Fibroblast of skin of back (primary cell): ENCODE measurements at regions not wholly inside any gene's neighbourhood (a gene's known extent, or its start where the extent isn't known, plus 50 kb on each side); places are given as distances from the start of the nearest gene placed in this dataset.
A peak's percentile ranks its signal among the peaks of the same experiment; 100 is the strongest.
"Not testable (repeated sequence)": the region's sequence is repeated elsewhere in the genome, so short reads cannot be mapped to it uniquely, and the experiment has no call there.

Experiments
- DNase-seq: peaks from one replicate; pipeline ENCODE4 v3.0.0-alpha.2; 2013

DNA sequence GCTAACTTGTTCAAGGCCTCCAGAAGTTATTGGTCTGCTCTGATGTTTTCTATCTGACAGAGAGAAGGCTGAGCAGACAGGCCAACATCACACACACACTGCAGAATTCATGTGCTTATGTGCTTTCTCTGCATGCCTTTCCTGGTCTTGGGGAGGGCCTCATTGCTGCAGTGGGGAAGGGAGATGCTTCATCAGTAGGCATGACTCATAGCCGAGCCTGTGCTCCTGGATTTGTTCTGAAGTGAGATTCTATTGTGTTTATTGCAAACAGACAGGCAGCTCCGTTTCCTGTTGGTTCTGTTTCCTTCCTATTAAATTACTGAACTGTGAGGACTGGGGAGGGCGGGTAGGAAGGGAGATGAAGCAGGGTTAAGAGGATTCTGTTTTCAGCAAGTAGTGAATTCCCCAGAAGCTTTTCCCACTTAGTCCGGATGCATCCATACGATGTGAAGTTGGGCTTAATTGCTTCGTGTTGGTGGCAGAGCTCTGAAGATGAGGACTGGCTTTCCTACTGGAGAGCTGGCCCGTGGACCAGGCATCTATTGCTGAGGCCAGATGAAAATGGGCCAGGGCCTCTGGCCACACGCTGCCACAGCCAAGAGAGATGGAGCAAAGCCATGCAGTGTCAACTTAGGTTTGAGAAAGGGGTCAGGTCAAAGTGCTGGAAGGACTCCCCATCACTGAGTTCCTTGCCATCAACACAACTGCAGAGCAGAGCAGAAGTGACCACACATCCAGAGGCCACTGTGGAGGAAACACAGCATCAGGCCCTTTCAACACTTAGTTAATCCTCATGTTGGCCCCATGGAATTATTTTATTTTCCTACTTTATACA is 179.3 kb downstream of the UTP18 start:
- no peak for DNase-seq

DNA sequence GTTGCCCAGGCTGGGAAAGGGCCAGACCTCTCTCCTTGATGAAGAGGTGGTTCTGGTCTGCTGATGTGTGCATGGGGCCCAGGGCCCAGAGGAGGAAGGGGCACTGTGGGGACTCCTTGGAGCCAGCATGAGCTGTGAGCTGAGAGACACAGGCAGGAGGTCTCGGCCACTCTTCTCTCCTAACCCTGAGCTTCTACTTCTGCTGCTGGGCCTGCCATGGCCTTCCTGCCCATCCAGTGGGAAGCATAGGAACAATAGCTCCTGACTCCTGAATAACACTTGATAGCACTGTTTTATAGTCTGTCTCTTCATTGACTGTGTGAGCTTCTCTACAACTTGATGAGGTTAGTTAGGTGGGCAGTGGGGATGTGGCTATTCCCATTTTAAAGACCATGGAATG is 181.1 kb downstream of the UTP18 start:
- DNase-seq, result no peak

DNA sequence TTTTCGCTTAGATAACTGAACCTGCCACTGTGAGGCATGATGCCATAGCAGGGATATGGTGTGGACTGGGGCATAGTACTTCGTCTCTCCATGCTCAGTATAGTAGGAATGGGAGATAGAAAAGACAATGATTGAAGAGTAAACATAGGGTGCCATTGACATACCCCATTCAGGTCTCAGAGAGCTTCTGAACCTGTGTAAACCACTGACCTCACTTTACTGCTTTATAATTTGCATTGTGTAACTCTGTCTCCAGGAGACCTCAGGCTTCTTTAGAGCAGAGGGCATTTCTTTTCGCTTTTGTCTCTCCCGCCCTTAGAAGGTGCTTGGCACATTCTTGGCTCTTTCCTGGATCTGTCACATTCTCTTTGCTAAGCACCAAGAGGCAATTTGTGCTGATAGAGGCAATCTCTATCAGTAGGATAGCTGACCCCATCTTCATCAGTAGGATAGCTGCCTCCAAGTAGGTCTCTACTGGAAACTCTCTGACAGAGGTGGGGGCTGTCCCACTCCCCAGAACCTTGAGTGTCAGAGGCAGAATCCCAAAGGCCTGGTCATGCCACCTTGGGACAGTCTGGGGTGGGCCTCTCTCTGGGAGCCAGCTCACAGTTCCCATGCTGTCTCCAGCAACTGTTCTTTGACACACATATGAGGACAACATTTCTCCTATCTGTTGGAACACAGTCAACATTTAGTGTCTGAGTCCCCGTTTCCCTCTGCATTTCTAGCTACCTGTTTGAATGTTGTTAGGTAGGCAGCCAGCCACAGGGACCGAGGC is 181.9 kb downstream of the UTP18 start:
- no peak for DNase-seq

DNA sequence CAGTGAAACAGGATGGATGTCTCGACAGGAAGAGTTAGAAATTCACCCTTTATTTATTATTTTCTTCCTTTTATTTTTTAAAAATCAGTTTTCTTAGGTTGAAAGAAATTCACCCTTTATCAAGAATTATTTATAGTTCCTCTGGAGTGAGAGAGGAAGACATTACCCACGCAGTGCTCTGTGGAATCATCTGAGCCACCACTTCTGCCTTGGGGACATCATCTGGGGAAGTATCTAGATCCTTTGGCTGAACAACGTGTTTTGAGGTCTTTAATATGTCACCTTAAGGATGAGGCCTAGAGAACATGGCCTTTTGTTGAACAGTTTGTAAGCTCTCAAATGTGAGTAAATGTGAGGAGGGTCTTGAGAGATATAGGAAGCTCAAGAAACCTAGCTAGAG is 183.3 kb downstream of the UTP18 start:
- DNase-seq, result no peak

DNA sequence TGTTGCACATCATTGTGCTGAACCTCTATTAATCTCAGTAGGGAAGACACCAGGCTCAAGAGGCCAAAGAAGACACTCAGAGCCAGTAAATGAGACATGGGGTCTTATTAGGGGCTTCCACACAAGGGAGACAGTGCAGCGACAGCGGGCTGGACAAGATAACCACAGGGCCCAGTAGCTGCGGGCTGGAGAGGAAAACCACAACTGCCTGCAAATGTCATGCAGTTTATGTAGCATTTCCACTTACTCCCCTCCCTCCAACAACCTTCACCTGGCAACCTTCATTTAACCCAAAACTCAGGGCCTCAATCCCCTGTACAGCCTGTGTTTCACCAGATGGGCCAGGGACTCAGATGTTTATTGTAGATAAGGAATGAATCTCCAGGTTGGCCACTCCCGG is 185.6 kb downstream of the UTP18 start:
- DNase-seq, result no peak

DNA sequence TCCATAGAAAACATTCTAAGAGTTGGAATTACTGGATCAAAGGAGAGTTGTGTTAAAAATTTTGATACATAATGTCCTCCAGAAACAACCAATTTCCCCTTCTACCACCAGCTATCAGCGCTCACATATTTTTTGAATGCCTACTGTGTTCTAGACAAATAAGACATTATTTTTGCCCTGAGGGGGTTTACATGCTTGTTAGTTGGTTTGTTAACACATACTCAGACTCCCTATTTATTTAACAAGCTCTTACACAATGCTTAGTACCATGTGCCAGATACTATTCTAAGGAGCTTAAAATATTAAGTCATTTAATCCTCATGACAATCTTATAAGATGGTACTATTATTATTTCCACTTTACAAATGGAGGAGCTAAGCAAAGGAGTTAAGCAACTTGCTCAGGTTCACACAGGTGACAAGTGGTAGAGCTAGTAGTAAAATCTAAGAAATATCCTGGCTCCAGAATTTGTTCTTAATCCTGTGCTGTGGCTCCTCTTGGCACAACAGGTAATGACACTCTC is 194.2 kb downstream of the UTP18 start:
- DNase-seq, result no peak

DNA sequence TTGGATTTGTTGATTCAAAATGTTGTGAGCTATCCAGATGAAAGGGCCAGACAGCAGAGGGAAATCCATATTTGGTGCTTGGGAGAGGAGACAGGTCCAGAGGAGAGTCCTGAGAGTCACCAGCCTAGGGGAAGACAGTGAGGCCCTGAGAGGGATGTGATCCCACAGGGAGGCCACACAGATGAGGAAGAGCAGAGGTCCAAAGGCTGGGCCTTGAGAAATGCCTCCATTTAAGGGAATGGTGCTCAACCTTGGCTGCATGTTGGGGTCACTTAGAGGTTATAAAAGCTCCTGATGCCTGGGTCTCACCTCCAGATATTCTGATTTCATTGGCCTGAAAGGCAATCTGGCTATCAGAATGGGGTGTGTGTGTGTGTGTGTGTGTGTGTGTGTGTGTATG is 194.9 kb downstream of the UTP18 start:
- no peak for DNase-seq

DNA sequence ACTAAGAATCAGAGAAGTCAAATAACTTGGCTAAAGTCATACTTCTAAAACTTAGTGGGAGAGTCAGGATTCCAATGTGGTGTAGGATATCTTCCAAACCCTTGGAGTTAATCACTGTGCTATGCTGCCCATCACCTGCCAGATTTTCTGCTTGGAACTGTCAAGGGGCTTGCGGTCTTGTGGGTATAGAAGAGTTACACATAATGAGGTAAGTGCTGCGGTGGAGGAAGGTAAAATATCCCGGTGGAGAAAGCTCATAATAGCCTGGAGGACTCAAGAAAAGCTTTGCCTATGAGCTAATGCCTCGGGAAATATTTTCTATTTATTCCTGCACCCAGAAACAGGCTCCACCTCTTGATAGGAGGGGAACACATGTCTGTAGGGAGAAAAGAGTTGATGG is 195.6 kb downstream of the UTP18 start:
- no peak for DNase-seq

DNA sequence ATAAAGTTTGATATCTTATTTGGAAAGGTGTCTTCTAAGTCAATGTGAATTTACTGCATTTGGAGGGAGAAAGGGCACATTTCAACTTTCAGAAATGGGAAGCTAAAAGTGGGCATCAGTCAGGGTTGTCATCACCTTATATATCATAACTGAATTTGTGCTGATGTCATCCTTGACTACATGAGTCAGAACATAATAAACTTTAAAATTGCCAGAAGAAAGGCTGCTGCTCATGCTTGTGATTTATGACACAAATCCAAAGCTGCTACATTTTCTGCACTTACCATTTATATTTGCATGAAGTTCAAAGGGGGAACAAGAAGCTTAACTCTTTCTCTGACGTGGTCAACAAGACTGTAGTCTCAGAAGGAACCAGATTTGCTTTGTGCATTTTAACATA is 196.6 kb downstream of the UTP18 start:
- no peak for DNase-seq

DNA sequence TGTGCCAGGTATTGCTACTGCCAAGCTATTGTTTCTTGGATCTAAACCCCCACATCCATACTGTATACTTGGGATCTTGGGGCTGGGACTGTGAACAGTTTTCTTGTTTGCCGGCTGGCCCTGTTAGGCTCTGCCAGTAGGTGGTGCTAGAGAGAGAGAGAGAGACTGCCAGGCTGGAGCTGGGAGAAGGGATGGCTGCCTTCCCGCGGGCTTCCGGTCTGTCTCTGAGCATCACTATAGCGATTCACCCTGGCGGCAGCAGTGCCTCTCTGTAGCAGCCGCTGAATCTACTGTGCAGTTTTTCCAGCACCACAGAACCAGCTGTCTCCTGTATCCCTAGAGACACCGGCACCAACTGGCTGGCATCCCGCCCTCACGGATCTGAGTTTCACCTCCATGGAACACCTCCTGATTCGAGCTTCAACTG is 201.2 kb downstream of the UTP18 start:
- DNase-seq, result peak; percentile 58

DNA sequence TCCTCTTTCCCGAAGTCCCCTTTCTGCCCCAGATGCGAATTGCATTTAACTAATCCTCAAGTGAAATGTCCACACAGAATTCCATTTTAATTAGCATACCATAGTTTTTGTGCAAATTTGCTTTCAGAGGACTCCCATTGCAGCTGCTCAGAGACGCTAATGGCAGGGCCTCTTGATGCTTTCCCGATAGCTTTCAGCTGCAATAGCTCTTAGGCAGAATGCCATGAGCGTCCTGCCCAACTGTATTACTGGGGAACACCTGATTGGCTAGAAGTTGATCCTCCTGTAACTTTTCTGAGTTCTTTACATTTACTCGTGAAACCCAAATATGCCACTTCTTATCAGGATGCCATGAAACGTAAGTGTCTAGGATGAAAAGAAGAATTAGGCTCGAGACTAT is 203.0 kb downstream of the UTP18 start:
- DNase-seq, result no peak

DNA sequence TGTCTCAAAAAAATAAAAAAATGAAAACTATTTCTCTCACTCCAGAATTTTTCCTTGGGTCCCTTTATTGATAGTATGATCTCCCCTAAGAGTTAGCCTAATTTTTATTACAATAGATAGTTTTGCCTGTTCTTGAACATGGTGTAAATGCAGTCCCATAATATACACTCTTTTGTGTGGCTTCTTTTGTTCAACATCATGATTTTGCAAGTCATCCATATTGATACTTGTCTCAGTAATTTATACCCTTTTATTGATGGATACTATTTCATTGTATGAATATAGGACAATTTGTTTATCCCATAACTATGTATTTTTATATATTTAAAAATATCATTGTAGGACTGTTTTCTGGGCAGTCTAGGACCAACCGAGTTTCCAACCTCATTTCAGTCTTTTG is 207.0 kb downstream of the UTP18 start:
- DNase-seq, result no peak

DNA sequence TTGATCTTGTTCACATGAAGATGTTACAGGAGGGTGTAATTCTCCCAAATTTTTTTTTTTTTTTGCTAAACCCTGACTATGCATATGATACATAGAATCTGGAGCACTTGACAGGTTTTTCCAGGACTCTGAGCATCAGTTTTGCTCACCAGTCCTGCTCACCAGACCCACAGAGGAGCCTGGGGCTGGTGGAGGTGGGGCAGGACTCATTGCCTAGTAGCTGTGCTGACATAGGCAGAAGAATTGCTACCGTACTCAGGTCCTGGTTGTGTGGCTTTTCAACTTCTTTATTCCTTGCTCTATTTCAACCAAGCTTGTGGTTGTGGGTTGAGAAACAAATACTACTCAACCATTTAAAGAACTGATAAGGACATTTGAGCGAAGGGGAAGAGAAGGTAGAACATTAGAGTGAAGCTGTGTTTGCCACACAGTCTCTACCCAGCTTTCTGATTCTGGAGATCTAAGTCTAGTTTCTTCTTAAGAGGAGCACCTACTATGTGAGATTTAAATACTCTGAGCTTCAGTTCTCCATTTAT is 212.4 kb downstream of the UTP18 start:
- no peak for DNase-seq

DNA sequence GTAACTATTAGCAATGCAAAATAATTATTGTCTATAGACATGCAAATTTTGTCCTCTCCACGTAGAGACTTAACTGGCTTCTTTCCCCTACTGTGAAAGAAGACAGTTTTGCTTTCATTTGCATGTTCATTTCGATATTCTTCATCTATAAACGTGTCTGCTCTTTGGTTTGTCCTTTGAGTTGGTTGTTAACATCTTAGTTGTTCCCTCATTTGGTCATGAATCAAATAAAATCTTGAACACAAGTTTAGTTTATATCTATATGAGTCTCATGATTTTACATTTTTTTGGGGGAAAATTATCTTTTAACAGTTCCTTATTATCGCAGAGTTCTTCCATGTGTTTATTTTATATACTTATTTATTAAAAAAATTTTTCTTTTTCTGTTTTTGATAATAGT is 214.4 kb downstream of the UTP18 start:
- DNase-seq, result no peak

DNA sequence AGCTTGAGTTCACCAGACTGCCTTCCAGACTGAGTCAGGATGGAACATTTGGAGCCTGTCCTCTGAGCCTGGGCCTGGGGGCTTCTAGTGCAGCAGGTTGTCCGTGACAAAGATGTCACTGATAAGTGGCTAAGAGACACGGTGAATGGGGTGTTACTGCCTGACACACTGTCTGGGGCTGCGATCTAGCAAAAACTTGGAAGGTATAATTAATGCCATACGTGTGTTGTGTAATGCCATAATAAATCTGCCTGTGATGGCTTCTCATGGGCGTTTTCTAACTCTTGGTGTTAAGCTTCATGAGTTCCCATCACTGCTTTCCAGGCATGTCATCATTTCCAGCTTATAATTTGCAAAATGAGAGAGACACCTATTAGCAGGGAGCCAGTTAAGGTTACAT is 215.4 kb downstream of the UTP18 start:
- DNase-seq, result no peak

DNA sequence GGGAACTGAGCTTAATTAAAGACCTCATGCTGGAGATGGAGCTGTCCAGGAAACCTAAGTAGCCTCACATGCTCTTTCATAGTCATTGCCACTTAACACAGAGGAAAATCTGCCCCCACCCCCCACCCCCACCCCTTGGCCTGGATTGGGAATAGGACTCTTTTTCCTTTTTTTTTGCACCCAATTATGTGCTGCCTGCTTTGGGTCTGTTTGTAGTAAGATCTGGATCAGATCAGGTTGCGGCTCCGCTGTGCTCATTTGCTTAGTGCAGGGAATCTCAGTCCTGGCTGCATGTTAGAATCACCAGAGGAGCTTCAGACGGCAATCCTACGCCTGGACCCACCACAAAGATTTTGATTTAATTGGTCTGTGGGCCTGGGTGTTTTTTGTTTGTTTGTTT is 219.0 kb downstream of the UTP18 start:
- DNase-seq, result no peak

DNA sequence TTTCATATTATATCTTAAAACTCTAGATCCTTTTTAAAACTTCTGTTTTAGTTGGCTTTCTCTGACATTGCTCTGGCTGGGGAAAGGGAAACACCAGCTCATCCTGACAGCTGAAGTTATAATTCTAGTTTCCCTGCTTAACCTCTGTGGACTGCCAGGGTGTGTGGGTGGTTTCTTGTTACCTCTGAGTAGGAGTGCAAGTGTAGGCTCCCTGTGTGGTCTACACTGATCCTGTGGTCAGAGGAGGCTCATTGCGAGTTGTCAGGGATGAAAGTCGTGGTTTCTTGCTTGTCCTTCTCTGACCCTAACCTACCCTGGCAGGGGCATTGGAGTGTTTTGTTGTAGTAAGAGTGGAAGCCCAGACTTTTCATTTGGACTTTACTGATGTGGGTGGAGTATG is 221.0 kb downstream of the UTP18 start:
- no peak for DNase-seq

DNA sequence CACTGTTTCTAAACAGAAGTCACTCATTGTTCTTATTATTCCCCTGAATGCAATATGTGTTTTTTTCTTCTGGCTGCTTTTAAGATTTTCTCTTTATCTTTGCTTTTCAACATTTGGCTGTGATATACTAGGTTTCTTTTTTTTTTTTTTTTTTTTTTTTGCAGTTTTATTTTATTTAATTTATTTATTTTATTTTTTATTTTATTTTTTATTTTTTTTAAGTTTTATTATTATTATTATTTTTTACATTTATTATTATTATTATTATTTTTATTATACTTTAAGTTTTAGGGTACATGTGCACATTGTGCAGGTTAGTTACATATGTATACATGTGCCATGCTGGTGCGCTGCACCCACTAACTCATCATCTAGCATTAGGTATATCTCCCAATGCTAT is 221.9 kb downstream of the UTP18 start:
- DNase-seq, result not testable (repeated sequence)

DNA sequence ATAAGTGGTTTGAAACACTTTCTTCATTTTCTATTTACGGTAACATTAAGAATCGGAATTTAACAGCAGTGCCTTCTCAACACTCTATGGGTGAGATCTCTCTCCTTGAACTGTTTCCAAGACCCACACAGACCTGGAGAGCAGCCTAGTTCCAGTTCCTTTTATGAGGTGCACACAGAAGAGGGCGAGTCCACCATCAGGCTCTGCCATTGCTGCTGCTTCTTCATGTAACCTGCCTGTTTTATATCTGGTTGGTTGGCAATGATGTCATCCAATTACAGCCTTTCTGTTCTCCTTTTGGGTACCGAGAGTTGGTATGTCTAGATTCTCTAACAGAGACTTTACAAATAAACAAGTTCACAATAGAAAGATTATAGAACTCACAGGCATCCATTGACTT is 225.7 kb downstream of the UTP18 start:
- no peak for DNase-seq

DNA sequence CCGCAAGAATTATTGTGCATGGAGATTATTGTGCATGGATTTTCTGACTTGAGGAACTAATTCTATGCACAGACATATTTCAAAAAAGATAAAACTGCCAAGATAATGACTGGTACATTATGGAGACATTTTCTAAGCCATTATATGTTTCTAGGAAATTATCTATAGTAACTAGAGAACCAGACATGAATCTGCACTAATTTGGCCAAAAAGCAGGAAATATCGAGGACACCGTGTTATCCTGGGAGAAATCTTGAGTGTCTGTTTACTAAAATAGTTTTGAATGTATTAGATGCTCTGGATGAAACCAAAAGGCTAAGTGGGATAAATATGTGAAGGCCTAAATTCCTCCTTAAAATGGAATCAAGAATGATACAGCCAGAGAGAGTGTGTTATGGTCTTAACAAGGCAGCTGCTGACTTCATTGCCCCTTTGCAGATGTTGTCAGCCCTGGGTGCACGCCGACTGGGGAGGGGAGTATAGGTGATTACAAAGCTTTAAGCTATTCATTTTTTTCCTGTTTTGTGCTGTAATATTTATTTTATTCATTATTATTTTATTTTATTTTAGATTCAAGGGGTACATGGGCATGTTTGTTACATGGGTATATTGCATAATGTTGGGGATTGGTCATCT is 226.7 kb downstream of the UTP18 start:
- DNase-seq, result no peak

DNA sequence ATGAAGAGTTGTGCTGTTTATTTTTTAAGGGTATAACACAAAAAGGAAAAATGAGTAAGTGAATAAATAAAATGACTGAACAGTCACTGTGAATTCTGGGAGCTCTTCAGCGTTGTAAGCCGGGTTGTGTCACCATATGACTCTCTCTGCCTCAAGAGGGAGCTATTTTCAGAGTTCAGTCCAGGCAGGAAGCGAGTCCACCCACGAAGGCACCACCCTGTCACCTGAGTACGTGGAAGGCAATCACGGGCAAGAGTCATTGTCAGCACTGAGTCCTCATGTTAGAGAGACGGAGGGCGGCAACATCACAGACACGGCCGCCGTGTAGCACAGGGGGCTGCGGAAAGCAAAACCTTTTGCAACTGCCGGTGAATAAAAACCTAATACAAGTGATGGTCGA is 227.6 kb downstream of the UTP18 start:
- DNase-seq, result no peak

DNA sequence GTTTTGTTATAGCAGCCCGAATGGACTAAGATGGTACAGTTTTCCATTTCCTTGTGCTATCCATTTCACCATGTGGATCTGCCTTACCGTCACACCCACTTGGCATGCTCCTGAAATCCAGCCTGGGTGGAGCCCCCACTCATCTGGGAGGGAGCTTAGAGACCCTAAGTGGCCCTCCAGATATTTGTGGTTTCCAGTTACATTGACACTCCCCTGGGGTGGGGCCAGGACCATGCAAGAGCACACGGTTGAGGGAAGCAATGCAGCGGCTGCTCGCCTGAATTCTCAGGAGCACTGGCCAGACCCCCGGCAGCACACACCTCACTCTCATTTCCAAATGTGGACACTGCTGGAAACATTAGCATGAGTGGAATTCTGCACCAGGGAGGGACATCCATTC is 231.1 kb downstream of the UTP18 start:
- DNase-seq, result no peak

DNA sequence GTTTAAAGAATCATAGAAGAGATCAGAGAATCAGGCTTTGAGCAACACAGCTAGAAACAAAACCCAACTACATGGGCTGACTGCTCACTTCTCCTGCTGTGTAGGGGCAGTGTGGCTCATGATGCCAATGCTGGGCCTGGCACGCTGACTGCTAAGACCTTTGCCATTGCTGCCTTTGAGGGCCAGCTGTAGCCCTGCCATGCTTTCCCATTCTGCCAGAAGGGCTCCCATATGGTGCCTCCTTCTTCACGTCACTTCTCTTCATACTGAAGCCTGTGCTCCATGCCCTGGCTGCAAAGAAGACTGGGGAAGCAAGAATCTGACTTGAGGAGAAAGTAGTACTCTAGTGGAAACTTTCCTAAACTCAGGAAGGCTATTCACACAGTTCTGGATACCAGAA is 232.9 kb downstream of the UTP18 start:
- DNase-seq, result no peak
